Glutamatergic neuron (in vitro differentiated cells): ENCODE measurements at regions not wholly inside any gene's neighbourhood (a gene's known extent, or its start where the extent isn't known, plus 50 kb on each side); places are given as distances from the start of the nearest gene placed in this dataset.

Experiments
- DNase-seq: peaks from one replicate; pipeline ENCODE4 v3.0.0; 2022
- H3K27ac Mint-ChIP-seq: one replicate; pipeline ENCODE4 v1.8.0; 2020; ENCODE audit warnings: mild to moderate bottlenecking, mixed read lengths, inconsistent platforms; ENCODE audit not compliant: unreplicated experiment
- H3K27me3 Mint-ChIP-seq: one replicate; pipeline ENCODE4 v1.8.0; 2020; ENCODE audit warnings: mild to moderate bottlenecking, moderate library complexity, mixed read lengths, inconsistent platforms; ENCODE audit not compliant: unreplicated experiment
- H3K36me3 Mint-ChIP-seq: one replicate; pipeline ENCODE4 v1.8.0; 2020; ENCODE audit warnings: mild to moderate bottlenecking, mixed read lengths, inconsistent platforms; ENCODE audit not compliant: unreplicated experiment
- H3K4me1 Mint-ChIP-seq: one replicate; pipeline ENCODE4 v1.8.0; 2020; ENCODE audit warnings: mild to moderate bottlenecking, low read depth, mixed read lengths, inconsistent platforms; ENCODE audit not compliant: unreplicated experiment
- H3K4me3 Mint-ChIP-seq: one replicate; pipeline ENCODE4 v1.8.0; 2020; ENCODE audit warnings: mild to moderate bottlenecking, mixed read lengths, inconsistent platforms; ENCODE audit not compliant: unreplicated experiment
- H3K9me3 Mint-ChIP-seq: one replicate; pipeline ENCODE4 v1.8.0; 2020; ENCODE audit warnings: mild to moderate bottlenecking, moderate library complexity, mixed read lengths, inconsistent platforms; ENCODE audit not compliant: unreplicated experiment
- TF ChIP-seq, protein P1 (sequence below): fragments of 200-600 bp; sonication (generic); IDR thresholded peaks from one replicate; pipeline ENCODE4 v1.5.0; 2021; ENCODE audit not compliant: partially characterized antibody, unreplicated experiment

- Mint-ChIP-seq H3K9me3 (no peaks in the 10 kb centered on the region), H3K36me3 (no peaks in the 10 kb centered on the region), H3K27me3 (peaks cover 3% of the 10 kb centered on the region), H3K27ac (no peak overlapping the region), H3K4me3 (no peak overlapping the region), H3K4me1 (no peaks in the 10 kb centered on the region)
- no peak for DNase-seq
- TF ChIP-seq, protein P1, sequence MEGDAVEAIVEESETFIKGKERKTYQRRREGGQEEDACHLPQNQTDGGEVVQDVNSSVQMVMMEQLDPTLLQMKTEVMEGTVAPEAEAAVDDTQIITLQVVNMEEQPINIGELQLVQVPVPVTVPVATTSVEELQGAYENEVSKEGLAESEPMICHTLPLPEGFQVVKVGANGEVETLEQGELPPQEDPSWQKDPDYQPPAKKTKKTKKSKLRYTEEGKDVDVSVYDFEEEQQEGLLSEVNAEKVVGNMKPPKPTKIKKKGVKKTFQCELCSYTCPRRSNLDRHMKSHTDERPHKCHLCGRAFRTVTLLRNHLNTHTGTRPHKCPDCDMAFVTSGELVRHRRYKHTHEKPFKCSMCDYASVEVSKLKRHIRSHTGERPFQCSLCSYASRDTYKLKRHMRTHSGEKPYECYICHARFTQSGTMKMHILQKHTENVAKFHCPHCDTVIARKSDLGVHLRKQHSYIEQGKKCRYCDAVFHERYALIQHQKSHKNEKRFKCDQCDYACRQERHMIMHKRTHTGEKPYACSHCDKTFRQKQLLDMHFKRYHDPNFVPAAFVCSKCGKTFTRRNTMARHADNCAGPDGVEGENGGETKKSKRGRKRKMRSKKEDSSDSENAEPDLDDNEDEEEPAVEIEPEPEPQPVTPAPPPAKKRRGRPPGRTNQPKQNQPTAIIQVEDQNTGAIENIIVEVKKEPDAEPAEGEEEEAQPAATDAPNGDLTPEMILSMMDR = no peak
Observed at GRCh38 chr16:55175389-55175788, 148.6 kb upstream of the IRX6 start.

- H3K27ac Mint-ChIP-seq = no peak overlapping the region
Observed at GRCh38 chr16:55176901-55177300, 147.1 kb upstream of the IRX6 start.

DNA sequence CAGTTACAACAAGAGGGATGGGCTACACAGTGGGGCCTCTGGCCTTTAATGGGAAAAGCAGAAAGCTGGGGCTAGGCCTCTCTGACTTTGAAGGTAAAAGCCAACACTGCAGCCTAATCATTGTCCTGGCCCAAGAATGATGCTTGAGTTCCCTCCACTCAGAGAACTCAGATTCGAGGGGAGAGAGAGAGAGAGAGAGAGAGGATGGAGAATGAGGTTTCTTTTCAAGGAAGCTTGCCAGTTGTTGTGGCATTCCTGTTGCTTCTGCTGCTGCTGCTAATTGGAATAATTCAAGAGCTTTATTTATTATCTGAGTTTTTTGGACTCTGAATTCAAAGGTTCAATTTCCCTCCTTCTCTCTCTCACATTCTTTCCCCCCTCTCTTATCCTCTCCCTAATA is 144.6 kb upstream of the IRX6 start:
- H3K4me3 Mint-ChIP-seq = no peak overlapping the region
- no peaks in the 10 kb centered on the region for H3K9me3 Mint-ChIP-seq
- H3K27ac Mint-ChIP-seq = no peak overlapping the region
- H3K4me1 Mint-ChIP-seq = no peaks in the 10 kb centered on the region
- peaks cover 3% of the 10 kb centered on the region for H3K27me3 Mint-ChIP-seq
- H3K36me3 Mint-ChIP-seq = no peaks in the 10 kb centered on the region
- TF ChIP-seq, protein P1 = no peak
- DNase-seq = no peak

More at GRCh38 chr16:55176901-55177300, 147.1 kb upstream of the IRX6 start:
- Mint-ChIP-seq H3K27me3 (peaks cover 3% of the 10 kb centered on the region), H3K36me3 (no peaks in the 10 kb centered on the region), H3K4me3 (no peak overlapping the region), H3K4me1 (no peaks in the 10 kb centered on the region), H3K9me3 (no peaks in the 10 kb centered on the region)
- no peak for DNase-seq
- TF ChIP-seq, protein P1 = no peak

DNA sequence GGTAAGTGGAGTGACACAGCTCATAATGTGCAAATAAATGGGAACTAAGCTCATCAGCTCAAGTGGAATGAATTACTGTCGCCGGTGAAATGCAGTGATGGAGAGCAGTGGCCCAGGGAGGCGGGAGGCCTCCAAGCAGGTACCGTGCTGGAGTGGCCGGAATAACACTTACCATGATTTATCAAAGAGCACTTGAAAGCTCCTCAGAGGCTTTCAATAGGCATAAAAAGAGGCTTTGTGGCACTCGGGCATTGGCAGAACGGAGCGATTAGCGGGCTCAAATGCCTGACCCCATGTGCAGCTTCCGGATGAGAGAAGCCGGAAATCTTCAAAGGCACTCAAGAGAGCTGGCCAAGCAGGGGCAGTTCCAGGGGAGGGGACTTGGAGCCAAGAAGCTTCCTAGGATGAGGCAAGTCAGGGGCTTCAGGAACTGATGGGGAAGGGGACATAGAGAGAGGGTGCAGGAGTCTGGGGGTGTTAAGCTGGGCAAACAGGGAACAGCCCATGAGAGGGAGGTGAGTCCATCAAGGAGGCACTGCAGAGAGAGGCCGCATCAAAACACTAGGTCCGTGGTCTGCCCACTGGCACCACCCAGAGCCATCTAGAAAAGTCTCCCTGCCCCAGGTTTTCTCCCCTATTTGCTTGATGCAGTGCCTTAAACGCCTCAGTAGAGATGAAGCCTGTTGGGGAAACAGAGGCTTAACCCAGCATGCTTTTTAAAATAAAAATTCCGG is 144.0 kb upstream of the IRX6 start:
- no peak overlapping the region for H3K4me3 Mint-ChIP-seq
- H3K27me3 Mint-ChIP-seq = peaks cover 3% of the 10 kb centered on the region
- TF ChIP-seq, protein P1 = no peak
- H3K9me3 Mint-ChIP-seq = no peaks in the 10 kb centered on the region
- H3K36me3 Mint-ChIP-seq = no peaks in the 10 kb centered on the region
- H3K4me1 Mint-ChIP-seq = no peaks in the 10 kb centered on the region
- H3K27ac Mint-ChIP-seq = no peak overlapping the region
- DNase-seq = no peak

DNA sequence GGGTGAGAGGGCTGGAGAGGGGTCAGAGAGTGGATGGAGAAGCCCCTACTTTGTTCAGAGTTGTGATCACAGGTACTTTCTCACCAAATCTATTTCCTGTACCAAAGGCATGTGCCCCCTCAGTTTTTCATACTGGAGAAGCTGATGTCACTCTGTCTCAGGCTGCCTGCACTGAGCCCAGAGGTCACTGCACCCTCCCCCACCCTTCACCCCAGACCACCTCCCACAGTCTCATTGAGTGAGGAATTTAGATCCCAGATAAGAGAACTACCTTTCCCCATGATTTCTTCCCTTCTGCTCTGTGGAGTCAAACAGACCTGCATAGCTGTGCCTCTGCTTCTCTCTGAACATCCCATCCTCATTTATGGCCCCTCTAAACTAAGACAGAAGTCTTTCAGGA is 140.0 kb upstream of the IRX6 start:
- Mint-ChIP-seq H3K36me3 (no peaks in the 10 kb centered on the region), H3K4me1 (no peaks in the 10 kb centered on the region), H3K9me3 (no peaks in the 10 kb centered on the region), H3K27ac (no peak overlapping the region), H3K4me3 (no peak overlapping the region), H3K27me3 (peaks cover 3% of the 10 kb centered on the region)
- DNase-seq = no peak
- TF ChIP-seq, protein P1 = no peak
